ENCODE measurements at regions not wholly inside any gene's neighbourhood (a gene's known extent, or its start where the extent isn't known, plus 50 kb on each side); places are given as distances from the start of the nearest gene placed in this dataset.
"Not testable (repeated sequence)": the region's sequence is repeated elsewhere in the genome, so short reads cannot be mapped to it uniquely, and the experiment has no call there.

DNA sequence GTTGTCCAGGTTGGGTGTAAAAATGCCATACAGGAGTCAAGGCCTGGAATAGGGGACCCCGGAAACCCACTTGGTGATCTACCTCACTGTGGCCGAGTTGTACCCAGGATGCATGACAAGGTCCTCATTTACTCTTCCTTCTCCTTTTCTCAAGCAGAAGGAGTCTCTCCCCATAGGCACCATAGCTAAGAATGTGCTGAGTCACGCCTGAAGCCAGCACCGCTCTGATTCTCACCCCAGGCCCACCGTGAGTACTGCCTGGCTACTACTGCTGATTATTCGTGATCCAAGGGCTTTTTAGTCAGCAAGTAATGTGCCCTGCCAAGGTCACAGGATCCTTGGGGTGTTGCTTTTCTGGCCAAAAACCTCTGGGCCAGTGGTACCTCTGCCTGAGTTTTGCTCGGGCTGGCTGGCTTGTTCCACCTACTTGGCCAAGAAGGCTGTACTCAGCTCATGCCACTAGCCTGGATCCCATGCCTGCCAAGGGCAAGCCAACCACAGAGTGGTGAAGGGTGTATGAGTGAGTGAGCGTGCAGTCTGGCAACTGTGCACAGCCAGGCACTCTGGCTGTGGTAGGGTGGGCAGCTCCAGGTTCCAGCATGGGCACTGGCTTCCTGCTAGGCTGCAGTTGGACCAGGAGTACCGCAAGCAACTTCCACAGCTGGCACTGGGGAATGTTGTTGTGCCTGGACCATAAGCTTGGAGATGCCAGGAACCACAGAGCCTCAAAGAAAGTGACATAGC is 650.1 kb upstream of the VRK2 start:
- intact Hi-C loops (cut with DNase I) = no loop called here
- DNase-seq = peak in 3 of 10 donors; percentile 11 to 57 (median 46)

DNA sequence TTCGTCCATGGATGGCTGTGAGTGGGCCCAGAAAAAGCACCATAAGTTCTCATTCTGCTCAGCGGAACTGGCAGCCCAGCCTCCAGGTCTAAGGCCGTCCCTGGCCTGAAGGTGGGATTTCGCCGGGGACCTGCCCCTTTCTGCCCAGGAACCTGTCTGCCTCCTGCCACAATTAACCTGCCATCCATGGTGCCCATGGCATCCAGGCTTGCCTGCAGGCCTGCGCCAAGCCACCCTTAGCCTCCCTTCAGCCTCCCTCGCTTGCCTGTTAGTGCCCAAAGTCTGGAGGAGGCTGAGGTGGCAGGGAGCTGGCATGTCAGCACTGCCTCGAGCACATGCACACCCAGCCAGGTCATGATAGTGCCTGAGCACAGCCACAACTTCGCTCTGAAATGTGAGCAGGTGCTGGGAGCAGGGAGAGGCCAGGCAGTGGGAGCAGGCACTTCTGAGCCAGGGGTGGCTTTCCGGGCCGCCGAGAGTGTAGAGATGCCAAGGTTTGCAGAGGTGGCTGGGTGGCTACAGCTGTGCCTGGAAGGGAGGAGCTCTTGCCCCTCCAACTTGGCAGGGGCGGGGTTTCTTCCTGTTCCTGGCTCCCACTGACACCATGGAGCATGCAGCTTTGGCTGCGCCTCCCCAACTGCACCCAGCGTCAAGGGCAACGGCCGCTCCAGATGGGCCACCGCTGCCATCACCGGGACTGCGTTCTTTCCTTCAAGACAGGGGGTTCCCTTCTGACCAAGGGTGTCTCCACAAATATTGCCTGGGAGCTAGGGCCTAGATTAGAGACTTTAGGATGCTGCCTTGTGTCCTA is 648.9 kb upstream of the VRK2 start:
- peak in 3 of 10 donors; percentile 33 to 75 (median 56) for DNase-seq
- intact Hi-C loops (cut with DNase I) = no loop called here

GRCh38 chr2:57399057-57399456 is 647.5 kb upstream of the VRK2 start:
- intact Hi-C loops (cut with DNase I) = no loop called here

DNA sequence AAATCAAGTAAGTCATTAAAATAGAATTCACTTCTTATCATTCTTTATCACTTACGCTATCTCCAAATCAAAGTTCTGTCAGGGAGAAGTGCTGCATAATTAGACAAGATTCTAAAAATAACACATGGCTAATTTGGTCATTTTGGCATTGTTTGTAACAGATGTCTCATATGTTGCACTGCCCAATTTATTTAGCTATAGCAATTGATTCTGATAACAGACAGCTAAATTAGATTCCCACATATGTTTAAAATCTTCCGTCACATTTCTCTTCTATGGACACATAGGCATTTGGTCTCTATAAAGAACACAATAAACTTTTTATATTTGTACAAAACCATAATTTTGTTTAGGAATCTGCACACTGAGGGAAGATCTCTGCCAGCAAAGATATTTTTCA is 644.5 kb upstream of the VRK2 start:
- intact Hi-C loops (cut with DNase I) = no loop called here
- no peak for DNase-seq

More at GRCh38 chr2:57399057-57399456, 647.5 kb upstream of the VRK2 start:
- no peak for DNase-seq

DNA sequence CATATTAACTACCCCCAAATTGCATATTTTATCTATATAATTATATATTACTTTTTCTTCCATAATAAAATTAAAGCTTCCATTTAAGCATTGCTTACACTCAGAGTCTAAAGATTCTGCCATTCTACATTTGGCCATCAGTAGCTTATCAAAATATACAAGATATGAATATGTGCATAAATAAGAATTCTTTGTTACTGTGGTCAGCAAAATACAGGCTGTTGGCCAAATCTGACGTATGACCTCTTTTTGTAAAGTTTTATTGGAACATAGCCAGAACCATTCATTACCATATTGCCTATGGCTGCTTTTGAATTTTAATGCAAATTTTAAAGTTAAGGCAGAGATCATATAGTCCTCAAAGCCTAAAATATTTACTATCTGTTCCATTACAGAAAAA is 643.9 kb upstream of the VRK2 start:
- intact Hi-C loops (cut with DNase I) = no loop called here
- no peak for DNase-seq

DNA sequence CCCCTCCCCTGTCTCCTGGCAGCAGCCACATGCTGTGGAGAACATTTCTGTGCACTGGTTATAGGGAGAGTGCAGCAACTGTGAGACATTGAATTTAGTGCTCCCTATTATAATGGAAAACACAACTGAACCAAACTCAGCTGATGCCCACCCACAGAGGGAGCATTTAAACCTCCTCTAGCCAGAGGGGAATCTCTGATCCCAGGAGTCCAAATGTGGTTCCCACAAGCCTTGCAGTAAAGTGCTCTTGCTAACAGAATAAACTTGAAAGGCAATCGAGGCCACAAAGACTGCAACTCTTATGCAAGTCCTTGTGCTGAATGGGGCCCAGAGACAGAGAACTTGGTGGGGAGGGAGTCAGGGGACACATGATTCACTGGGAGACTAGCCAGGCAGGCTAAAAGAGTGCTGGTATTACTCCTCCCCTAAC is 638.8 kb upstream of the VRK2 start:
- no peak for DNase-seq
- intact Hi-C loops (cut with DNase I) = no loop called here

DNA sequence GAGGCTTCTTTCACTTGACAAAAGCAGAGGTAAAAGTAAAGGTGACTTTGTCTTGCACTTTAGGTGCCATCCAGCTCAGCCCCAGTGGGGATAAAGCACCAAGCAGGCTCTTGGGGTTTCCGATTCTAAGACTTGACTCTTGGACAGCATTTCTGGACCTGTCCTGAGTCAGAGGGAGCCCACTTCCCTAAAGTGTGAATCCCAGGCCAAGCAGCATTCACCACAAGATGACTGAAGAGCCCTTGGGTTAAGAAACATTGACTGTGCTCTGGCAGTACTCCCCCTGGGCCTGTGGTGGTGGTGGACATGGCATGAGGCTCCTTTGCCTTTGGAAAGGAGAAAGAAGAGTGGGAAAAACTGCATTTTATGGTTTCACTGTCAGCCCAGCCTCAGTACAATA is 638.0 kb upstream of the VRK2 start:
- intact Hi-C loops (cut with DNase I) = no loop called here
- no peak for DNase-seq

- DNase-seq = no peak
- intact Hi-C loops (cut with DNase I) = no loop called here
Measured at GRCh38 chr2:57417007-57417406, 629.6 kb upstream of the VRK2 start.

GRCh38 chr2:57418859-57419346 is 627.7 kb upstream of the VRK2 start:
- peak in 1 of 10 donors; percentile 25 for DNase-seq
- intact Hi-C loops (cut with DNase I) = not testable (repeated sequence)

DNA sequence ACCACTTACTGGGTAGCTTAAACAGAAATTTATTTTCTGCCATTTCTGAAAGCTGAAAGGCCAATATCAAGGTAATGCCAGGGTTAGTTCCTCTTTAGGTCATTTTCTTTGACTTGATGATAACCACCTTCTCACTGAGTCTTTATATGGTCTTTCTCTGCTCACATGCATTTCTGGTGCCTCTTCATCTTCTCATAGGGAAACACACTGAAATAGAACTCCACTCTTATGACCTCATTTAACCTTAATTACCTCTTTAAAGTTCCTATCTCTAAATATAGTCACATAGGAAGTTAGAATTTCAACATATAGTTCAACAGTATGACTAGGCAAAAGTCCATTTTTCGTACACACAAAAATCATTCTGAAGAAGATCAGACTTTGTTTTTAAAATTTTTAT is 616.8 kb upstream of the VRK2 start:
- DNase-seq = no peak
- intact Hi-C loops (cut with DNase I) = no loop called here

DNA sequence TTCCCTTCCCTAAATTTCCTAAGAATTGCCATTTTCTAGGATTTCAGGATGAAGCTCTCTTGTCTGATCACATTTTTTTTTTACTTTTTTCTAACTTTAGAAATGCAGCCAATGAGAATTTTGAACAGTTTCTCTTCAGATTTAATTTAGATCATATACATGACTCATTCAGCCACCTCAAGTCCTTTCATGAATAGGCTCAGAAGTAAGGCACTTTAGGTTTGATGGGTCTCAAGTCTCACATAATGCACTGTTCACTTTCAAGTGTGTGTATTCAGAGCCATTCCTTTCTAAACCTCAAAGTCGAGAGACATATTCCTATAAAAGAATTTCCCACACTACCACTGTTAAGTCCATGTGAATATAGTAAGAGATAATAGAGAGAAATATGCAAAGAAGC is 614.1 kb upstream of the VRK2 start:
- intact Hi-C loops (cut with DNase I) = no loop called here
- DNase-seq = no peak

DNA sequence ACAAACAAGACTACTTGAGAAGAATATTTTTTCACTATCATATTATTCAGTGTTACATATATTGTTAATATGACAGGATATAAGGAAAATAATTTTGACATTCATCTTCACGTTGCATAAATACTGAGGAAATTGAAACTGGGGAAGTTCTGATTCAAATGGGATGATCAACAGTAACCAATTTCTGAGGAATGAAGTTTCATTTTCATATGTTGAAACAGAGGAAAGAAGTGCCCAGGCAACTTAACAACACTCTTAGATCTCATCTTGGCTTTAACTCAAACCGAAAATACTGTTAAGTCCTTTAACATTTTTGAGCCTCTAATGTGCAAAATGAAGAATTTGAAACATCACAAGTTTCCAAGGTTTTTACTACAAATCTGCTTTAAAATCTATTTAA is 612.2 kb upstream of the VRK2 start:
- intact Hi-C loops (cut with DNase I) = no loop called here
- DNase-seq = no peak

- intact Hi-C loops (cut with DNase I) = no loop called here
- no peak for DNase-seq
Measured at GRCh38 chr2:57434972-57435371, 611.6 kb upstream of the VRK2 start.

DNA sequence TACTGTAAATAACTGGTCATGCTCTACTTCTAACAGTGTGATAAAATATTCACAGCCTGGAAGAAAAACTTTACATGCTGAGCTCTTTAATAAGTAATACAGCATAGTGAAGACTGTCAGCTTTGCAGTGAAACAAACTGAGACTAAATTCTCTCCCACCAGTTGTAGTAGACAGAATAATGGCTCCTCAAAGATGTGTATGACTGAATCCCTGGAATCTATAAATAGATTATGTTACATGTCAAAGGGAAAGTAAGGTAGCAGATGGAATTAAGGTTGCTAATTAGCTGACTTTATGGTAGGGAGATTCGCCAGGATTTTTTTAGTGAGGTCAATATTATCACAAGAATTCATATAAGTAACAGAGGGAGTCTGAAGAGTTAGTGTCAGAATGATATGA is 609.5 kb upstream of the VRK2 start:
- DNase-seq = no peak
- intact Hi-C loops (cut with DNase I) = no loop called here

GRCh38 chr2:57440437-57440836 is 606.2 kb upstream of the VRK2 start:
- intact Hi-C loops (cut with DNase I) = no loop called here

GRCh38 chr2:57443086-57443485 is 603.5 kb upstream of the VRK2 start:
- intact Hi-C loops (cut with DNase I) = no loop called here

More at GRCh38 chr2:57440437-57440836, 606.2 kb upstream of the VRK2 start:
- DNase-seq = no peak

GRCh38 chr2:57443973-57444521 is 602.6 kb upstream of the VRK2 start:
- intact Hi-C loops (cut with DNase I) = no loop called here
- no peak for DNase-seq

More at GRCh38 chr2:57443086-57443485, 603.5 kb upstream of the VRK2 start:
- no peak for DNase-seq

DNA sequence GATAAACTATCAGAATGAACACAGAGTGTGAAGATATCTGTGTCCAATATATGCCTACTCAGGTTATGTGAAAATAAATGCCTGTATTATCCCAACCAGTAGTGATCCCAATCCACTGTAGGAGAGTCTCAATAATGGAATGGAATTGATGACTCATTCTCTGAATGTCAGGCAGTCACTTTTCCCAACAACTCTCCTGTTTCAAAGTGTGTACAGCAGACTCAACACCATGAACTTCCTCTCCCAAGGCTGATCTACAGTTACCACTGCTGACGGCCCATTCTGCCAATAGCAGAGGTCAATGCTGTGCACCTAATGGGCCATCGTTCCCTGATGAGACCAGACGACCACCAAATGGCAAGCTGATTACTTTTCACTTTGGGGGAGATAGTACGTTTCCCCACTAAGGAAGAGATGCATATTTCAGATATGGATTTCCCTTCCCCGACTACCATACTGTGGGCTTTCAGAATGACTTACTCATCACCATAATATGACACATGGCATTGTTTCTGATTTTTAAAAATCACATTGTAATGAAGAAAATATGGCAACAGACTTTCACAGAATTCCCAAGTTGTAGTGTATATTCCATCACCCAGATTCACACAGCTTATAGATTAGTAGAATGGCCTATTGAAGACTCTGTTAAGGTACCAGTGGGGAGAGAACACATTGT is 601.7 kb upstream of the VRK2 start:
- intact Hi-C loops (cut with DNase I) = no loop called here
- DNase-seq = no peak

DNA sequence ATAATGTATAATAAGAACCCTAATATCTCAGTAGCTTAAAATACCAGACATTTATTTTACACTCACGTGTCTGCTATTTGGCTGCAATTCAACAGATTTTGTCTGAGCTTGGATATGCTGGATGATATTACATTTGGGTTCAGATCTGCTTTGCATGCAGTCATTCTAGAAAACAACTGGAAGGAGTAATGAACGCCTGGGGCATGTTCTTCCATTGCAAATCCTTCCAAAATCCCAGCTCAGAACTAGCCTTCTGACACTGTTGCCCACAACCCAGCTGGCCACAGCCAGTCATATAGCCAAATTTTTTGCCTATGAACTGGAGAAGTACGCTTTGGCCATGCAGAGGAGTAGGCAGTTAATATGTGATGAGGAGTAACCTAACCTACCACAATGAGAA is 597.8 kb upstream of the VRK2 start:
- intact Hi-C loops (cut with DNase I) = no loop called here

DNA sequence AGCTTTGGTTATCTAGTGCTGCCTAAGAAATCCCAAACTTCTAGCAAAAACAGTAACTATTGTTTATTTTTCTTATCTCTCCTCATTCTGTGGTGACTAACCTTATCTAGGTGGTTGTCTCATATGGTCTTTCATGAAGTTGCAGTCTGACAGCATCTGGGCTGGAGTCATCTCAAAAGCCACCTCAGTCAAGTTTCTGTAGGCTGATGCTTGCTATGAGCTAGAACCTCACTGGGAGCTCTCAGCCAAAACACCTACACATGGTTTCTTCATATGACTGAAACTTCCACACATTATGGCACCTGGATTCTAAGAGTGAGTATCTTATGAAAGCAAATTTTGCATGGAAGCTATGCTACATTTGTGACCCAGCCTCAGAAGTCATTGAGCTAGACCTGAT is 596.4 kb upstream of the VRK2 start:
- intact Hi-C loops (cut with DNase I) = no loop called here
- DNase-seq = no peak

More for the DNA sequence above, 597.8 kb upstream of the VRK2 start:
- peak in 1 of 10 donors; percentile 14 for DNase-seq

DNA sequence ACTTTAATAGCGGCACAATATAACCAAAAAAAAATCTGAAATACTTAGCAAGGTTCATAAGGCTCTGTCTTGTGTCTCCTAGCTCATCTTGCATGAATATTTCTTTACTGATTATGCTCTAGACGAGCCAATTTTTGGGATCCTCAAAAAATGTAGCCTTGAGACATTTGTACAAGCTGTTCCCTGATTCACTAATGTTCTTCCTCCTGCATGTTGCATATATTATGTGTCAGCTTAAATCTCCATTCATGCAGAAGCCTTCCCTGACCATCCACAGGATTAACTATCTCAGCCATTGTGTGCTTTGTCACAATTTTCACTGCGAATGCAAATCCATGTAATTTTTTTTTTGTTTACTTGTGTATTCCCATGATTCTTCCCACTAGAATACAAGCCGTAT is 594.0 kb upstream of the VRK2 start:
- intact Hi-C loops (cut with DNase I) = no loop called here

More for the DNA sequence above, 594.0 kb upstream of the VRK2 start:
- no peak for DNase-seq

All from posterior cingulate gyrus (tissue), 11 donors.